ENCODE measurements at regions not wholly inside any gene's neighbourhood (a gene's known extent, or its start where the extent isn't known, plus 50 kb on each side); places are given as distances from the start of the nearest gene placed in this dataset.

DNA sequence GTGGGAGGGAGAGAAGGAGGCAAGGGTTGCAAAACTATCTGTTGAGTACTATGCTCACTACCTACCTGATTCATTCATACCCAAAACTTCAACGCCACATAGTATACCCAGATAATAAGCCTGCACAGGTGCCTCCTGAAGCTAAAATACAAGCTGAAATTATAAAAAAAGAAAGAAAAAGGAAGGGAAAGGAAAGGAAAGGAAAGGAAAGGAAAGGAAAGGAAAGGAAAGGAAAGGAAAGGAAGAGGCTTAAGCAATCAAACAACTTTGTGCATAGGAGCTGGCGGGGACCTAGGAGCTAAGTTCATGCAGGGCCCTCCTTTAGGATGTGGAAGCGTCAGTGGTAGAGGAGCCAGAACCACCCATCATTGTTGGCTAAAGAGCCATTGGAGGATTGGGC is 108.9 kb upstream of the SYNDIG1 start:
- H3K4me3 Mint-ChIP-seq (ENCODE audit: unreplicated experiment): no peak overlapping the region
- no peak overlapping the region for H3K27ac Mint-ChIP-seq (ENCODE audit: unreplicated experiment)
- H3K4me1 Mint-ChIP-seq (ENCODE audit: low read depth, unreplicated experiment): peaks cover 8% of the 10 kb centered on the region
- H3K9me3 Mint-ChIP-seq (ENCODE audit: unreplicated experiment): peaks cover 3% of the 10 kb centered on the region
- DNase-seq: no peak
- TF ChIP-seq, protein P1, sequence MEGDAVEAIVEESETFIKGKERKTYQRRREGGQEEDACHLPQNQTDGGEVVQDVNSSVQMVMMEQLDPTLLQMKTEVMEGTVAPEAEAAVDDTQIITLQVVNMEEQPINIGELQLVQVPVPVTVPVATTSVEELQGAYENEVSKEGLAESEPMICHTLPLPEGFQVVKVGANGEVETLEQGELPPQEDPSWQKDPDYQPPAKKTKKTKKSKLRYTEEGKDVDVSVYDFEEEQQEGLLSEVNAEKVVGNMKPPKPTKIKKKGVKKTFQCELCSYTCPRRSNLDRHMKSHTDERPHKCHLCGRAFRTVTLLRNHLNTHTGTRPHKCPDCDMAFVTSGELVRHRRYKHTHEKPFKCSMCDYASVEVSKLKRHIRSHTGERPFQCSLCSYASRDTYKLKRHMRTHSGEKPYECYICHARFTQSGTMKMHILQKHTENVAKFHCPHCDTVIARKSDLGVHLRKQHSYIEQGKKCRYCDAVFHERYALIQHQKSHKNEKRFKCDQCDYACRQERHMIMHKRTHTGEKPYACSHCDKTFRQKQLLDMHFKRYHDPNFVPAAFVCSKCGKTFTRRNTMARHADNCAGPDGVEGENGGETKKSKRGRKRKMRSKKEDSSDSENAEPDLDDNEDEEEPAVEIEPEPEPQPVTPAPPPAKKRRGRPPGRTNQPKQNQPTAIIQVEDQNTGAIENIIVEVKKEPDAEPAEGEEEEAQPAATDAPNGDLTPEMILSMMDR (IDR thresholded peaks at IDR 0.05; ENCODE audit: partially characterized antibody, unreplicated experiment): no peak
- H3K27me3 Mint-ChIP-seq (ENCODE audit: unreplicated experiment): no peaks in the 10 kb centered on the region
- peaks cover 5% of the 10 kb centered on the region for H3K36me3 Mint-ChIP-seq (ENCODE audit: unreplicated experiment)

DNA sequence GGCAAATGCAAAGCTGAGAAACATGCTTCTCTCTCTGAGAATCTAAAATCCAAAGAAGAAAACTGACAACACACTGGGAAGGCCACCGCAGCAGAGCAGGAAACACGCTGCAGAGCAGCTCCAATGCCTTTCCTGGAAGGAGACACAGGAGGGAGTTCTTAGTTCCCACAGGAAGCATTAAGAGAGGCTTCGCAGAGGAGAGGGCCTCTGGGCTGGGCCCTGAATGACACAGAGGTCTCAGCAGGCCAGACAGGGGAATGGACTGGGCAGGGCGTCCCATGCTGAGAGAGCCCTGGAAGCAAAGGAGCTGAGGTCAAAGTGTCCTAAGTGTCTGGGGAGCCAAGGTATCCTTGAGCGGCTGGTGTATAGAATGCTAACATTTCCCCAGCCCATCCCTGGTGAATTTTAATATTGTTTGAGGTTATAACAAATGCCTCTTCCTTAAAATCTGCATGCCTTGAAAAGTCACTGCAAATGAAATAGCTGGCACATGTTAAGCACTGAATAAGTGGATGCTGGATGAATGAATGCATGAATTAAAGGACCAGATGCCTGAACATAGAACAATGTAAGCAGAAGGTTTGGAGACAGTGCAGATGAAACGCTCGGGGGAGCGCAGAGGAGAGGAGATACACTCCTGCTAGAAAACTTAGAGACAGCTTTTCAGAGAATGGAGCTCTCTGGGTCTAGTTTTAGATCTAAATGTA is 110.0 kb upstream of the SYNDIG1 start:
- Mint-ChIP-seq H3K27ac (ENCODE audit: unreplicated experiment) (no peak overlapping the region), H3K36me3 (ENCODE audit: unreplicated experiment) (peaks cover 5% of the 10 kb centered on the region), H3K9me3 (ENCODE audit: unreplicated experiment) (peaks cover 3% of the 10 kb centered on the region), H3K4me1 (ENCODE audit: low read depth, unreplicated experiment) (peaks cover 7% of the 10 kb centered on the region), H3K27me3 (ENCODE audit: unreplicated experiment) (no peaks in the 10 kb centered on the region), H3K4me3 (ENCODE audit: unreplicated experiment) (no peak overlapping the region)
- no peak for DNase-seq
- TF ChIP-seq, protein P1 (IDR thresholded peaks at IDR 0.05; ENCODE audit: partially characterized antibody, unreplicated experiment): no peak

DNA sequence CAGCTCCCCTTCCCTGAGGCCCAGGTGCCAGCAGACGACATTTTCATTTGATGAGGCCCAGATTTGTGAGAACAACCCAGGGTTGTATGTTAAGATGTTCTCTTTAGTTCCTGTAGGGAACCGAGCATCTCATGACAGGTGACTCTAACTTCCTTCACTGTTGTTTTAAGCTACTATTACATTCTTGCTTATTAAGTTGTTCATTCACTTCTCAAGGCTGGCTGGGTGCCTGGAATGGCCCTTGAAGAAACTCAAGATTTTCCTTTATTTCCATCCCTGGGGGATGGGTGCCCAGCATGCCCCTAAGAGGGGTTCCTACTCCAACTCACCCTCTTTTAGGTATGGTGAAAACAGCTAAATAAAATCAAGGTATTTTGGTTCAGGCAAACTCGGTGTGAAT is 111.5 kb upstream of the SYNDIG1 start:
- no peak for DNase-seq
- Mint-ChIP-seq H3K36me3 (ENCODE audit: unreplicated experiment) (peaks cover 5% of the 10 kb centered on the region), H3K27me3 (ENCODE audit: unreplicated experiment) (no peaks in the 10 kb centered on the region), H3K4me3 (ENCODE audit: unreplicated experiment) (no peak overlapping the region), H3K9me3 (ENCODE audit: unreplicated experiment) (peaks cover 3% of the 10 kb centered on the region), H3K4me1 (ENCODE audit: low read depth, unreplicated experiment) (peaks cover 2% of the 10 kb centered on the region), H3K27ac (ENCODE audit: unreplicated experiment) (no peak overlapping the region)
- TF ChIP-seq, protein P1 (IDR thresholded peaks at IDR 0.05; ENCODE audit: partially characterized antibody, unreplicated experiment): no peak

DNA sequence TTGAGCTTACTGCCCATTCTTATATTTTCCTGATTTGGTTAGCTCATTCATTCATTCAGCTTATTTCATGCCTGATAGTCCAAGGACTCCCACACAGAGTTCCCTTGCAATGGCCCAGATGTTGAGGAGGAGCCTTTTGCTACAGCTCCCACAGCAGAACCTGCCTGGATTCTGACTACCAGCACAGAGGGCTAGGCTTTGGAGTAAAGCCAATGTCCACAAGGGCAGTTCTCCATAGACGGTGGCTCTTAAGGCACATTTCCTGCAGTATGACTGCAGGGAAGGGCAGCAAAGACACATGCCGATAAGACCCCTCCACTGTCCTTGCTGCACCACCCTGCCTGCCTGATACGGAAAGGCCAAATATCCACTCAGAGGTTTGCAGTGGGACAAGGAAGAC is 112.3 kb upstream of the SYNDIG1 start:
- Mint-ChIP-seq H3K4me3 (ENCODE audit: unreplicated experiment) (no peak overlapping the region), H3K9me3 (ENCODE audit: unreplicated experiment) (peaks cover 3% of the 10 kb centered on the region), H3K36me3 (ENCODE audit: unreplicated experiment) (peaks cover 5% of the 10 kb centered on the region), H3K27ac (ENCODE audit: unreplicated experiment) (no peak overlapping the region), H3K4me1 (ENCODE audit: low read depth, unreplicated experiment) (peaks cover 2% of the 10 kb centered on the region), H3K27me3 (ENCODE audit: unreplicated experiment) (no peaks in the 10 kb centered on the region)
- DNase-seq: no peak
- TF ChIP-seq, protein P1 (IDR thresholded peaks at IDR 0.05; ENCODE audit: partially characterized antibody, unreplicated experiment): no peak

DNA sequence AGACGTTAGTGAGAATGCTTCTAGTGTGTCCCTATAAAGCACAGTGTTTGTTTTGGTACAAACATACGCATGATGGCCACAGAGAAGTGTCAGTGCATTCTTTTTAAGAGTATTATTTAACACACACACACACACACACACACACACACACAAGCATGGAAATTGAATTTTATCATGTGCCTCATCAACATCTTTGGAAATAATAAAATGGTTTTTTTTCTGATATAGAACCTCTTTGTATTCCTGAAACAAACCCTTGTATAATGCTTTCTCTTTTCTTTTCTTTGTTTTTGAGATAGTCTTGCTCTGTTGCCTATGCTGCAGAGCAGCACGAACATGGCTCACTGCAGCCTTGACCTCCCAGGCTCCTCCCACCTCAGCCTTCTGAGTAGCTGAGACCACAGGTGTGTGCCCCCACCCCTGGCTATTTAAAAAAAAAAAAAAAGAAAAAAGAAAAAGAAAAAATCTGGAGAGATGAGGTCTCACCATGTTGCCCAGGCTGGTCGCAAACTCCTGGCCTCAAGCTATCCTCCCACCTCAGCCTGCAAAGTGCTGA is 116.2 kb upstream of the SYNDIG1 start:
- Mint-ChIP-seq H3K27ac (ENCODE audit: unreplicated experiment) (no peak overlapping the region), H3K4me1 (ENCODE audit: low read depth, unreplicated experiment) (no peaks in the 10 kb centered on the region)
- DNase-seq: no peak

More for the DNA sequence above, 116.2 kb upstream of the SYNDIG1 start:
- TF ChIP-seq, protein P1 (IDR thresholded peaks at IDR 0.05; ENCODE audit: partially characterized antibody, unreplicated experiment): no peak
- Mint-ChIP-seq H3K27me3 (ENCODE audit: unreplicated experiment) (no peaks in the 10 kb centered on the region), H3K9me3 (ENCODE audit: unreplicated experiment) (no peaks in the 10 kb centered on the region), H3K4me3 (ENCODE audit: unreplicated experiment) (no peak overlapping the region), H3K36me3 (ENCODE audit: unreplicated experiment) (no peaks in the 10 kb centered on the region)
